ENCODE measurements at regions not wholly inside any gene's neighbourhood (a gene's known extent, or its start where the extent isn't known, plus 50 kb on each side); places are given as distances from the start of the nearest gene placed in this dataset.

GRCh38 chr10:4427532-4427931 lies 398.5 kb upstream of the AKR1E2 start:
- Histone ChIP-seq H3K9me3 (ENCODE audit: control insufficient read depth, insufficient read depth, low read depth, low read length) (peaks cover 4% of the 10 kb centered on the region; the same call in 1 of the 2 replicates), H3K4me1 (ENCODE audit: control insufficient read depth, insufficient read depth, low read length) (no peaks in the 10 kb centered on the region; the same call in none of the 2 replicates), H3K36me3 (ENCODE audit: control insufficient read depth, insufficient read depth, low read length) (no peaks in the 10 kb centered on the region), H3K27me3 (ENCODE audit: control insufficient read depth, insufficient read depth, low read length) (no peaks in the 10 kb centered on the region), H3K4me3 (ENCODE audit: low read depth in 2 of 2, low read length in 2 of 2) (no peak overlapping the region), H3K27ac (ENCODE audit: low read length) (peak overlapping the region; percentile 18; the same call in 1 of the 2 replicates)
- no peak for TF ChIP-seq SIN3A (IDR thresholded peaks at IDR 0.05; ENCODE audit: borderline replicate concordance, insufficient read depth, low read depth, low read length)
- ATAC-seq (no peak), DNase-seq (ENCODE audit: low read depth, low spot score) (no peak)
- ChIA-PET POLR2A (no interaction called here), CTCF (no interaction called here)
- intact Hi-C loops (cut with micrococcal nuclease; ENCODE audit: unreplicated experiment): no loop called here
- in situ Hi-C loops (cut with HindIII; ENCODE audit: low pct_unique_long_range_greater_than_20kb, low sequenced_read_pairs): no loop called here
- BruUV-seq (replicated peaks): no TSS peak

GRCh38 chr10:4426866-4427265 lies 399.1 kb upstream of the AKR1E2 start:
- in situ Hi-C loops (cut with HindIII; ENCODE audit: low pct_unique_long_range_greater_than_20kb, low sequenced_read_pairs) (no loop called here), intact Hi-C loops (cut with micrococcal nuclease; ENCODE audit: unreplicated experiment) (no loop called here)
- no TSS peak for BruUV-seq (replicated peaks)
- POLR2A ChIA-PET: no interaction called here
- CTCF ChIA-PET: no interaction called here
- DNase-seq (ENCODE audit: low read depth, low spot score) (no peak), ATAC-seq (no peak)
- Histone ChIP-seq H3K9me3 (ENCODE audit: control insufficient read depth, insufficient read depth, low read depth, low read length) (peaks cover 4% of the 10 kb centered on the region; the same call in 1 of the 2 replicates), H3K27ac (ENCODE audit: low read length) (no peak overlapping the region), H3K4me1 (ENCODE audit: control insufficient read depth, insufficient read depth, low read length) (no peaks in the 10 kb centered on the region; the same call in none of the 2 replicates), H3K4me3 (ENCODE audit: low read depth in 2 of 2, low read length in 2 of 2) (no peak overlapping the region), H3K27me3 (ENCODE audit: control insufficient read depth, insufficient read depth, low read length) (no peaks in the 10 kb centered on the region), H3K36me3 (ENCODE audit: control insufficient read depth, insufficient read depth, low read length) (no peaks in the 10 kb centered on the region)
- no peak for TF ChIP-seq SIN3A (IDR thresholded peaks at IDR 0.05; ENCODE audit: borderline replicate concordance, insufficient read depth, low read depth, low read length)
- TF ChIP-seq POLR2AphosphoS5 (IDR thresholded peaks at IDR 0.05; ENCODE audit: low read depth, low read length): no peak
- TF ChIP-seq TCF7L2 (IDR thresholded peaks at IDR 0.05; ENCODE audit: low read depth, low read length): no peak
- no peak for TF ChIP-seq CTCF (IDR thresholded peaks at IDR 0.05)
- no peak for TF ChIP-seq REST (IDR thresholded peaks at IDR 0.05; ENCODE audit: insufficient read depth in 1 of 2, low read depth in 2 of 2, low read length in 1 of 2)

GRCh38 chr10:4409319-4409718 lies 416.7 kb upstream of the AKR1E2 start:
- in situ Hi-C loops (cut with HindIII; ENCODE audit: low pct_unique_long_range_greater_than_20kb, low sequenced_read_pairs) (no loop called here), intact Hi-C loops (cut with micrococcal nuclease; ENCODE audit: unreplicated experiment) (no loop called here)
- ChIA-PET CTCF (no interaction called here), POLR2A (no interaction called here)
- no TSS peak for BruUV-seq (replicated peaks)
- Histone ChIP-seq H3K36me3 (ENCODE audit: control insufficient read depth, insufficient read depth, low read length) (no peaks in the 10 kb centered on the region), H3K27me3 (ENCODE audit: control insufficient read depth, insufficient read depth, low read length) (no peaks in the 10 kb centered on the region), H3K4me3 (ENCODE audit: low read depth in 2 of 2, low read length in 2 of 2) (no peak overlapping the region), H3K27ac (ENCODE audit: low read length) (no peak overlapping the region), H3K9me3 (ENCODE audit: control insufficient read depth, insufficient read depth, low read depth, low read length) (peaks cover 4% of the 10 kb centered on the region; the same call in 1 of the 2 replicates), H3K4me1 (ENCODE audit: control insufficient read depth, insufficient read depth, low read length) (no peaks in the 10 kb centered on the region)
- DNase-seq (ENCODE audit: low read depth, low spot score) (no peak), ATAC-seq (no peak)
- no peak for TF ChIP-seq SIN3A (IDR thresholded peaks at IDR 0.05; ENCODE audit: borderline replicate concordance, insufficient read depth, low read depth, low read length)
- no peak for TF ChIP-seq TCF7L2 (IDR thresholded peaks at IDR 0.05; ENCODE audit: low read depth, low read length)
- TF ChIP-seq REST (IDR thresholded peaks at IDR 0.05; ENCODE audit: insufficient read depth in 1 of 2, low read depth in 2 of 2, low read length in 1 of 2): no peak
- no peak for TF ChIP-seq CTCF (IDR thresholded peaks at IDR 0.05)
- TF ChIP-seq POLR2AphosphoS5 (IDR thresholded peaks at IDR 0.05; ENCODE audit: low read depth, low read length): no peak

Measured in Panc1 (cell line).